Stomach (tissue), 8 donors: ENCODE measurements at regions not wholly inside any gene's neighbourhood (a gene's known extent, or its start where the extent isn't known, plus 50 kb on each side); places are given as distances from the start of the nearest gene placed in this dataset.

ENCODE experiments used
- DNase-seq, 2 donors: peaks; one replicate each; pipeline versions ENCODE4 v3.0.0 to v3.0.0-alpha.2; 2013 to 2019
- H3K27ac ChIP-seq, 5 donors: fragments of 200-600 bp in 4 of 5; sonication (generic) in 4 of 5; one replicate each; pipeline ENCODE4 v1.5.1; 2013 to 2019; ENCODE audit warnings: mild to moderate bottlenecking in 1 of 5, moderate library complexity in 1 of 5
- H3K27me3 ChIP-seq, 3 donors: fragments of 200-600 bp; sonication (generic); one replicate each; pipeline ENCODE4 v1.5.1; 2017 to 2019; ENCODE audit warnings: mixed run types in 1 of 3
- H3K36me3 ChIP-seq, 4 donors: fragments of 200-600 bp; sonication (generic); 1 replicate in 3 of 4; 2 replicates in 1 of 4; pipeline ENCODE4 v1.5.1; 2016 to 2019
- H3K4me1 ChIP-seq, 4 donors: fragments of 200-600 bp; sonication (generic); one replicate each; pipeline ENCODE4 v1.5.1; 2016 to 2019
- H3K4me3 ChIP-seq, 4 donors: fragments of 200-600 bp; sonication (generic) in 3 of 4; one replicate each; pipeline ENCODE4 v1.5.1; 2016 to 2019; ENCODE audit warnings: mild to moderate bottlenecking in 1 of 4
- H3K9me3 ChIP-seq, 4 donors: fragments of 200-600 bp; sonication (generic); one replicate each; pipeline ENCODE4 v1.5.1; 2016 to 2019
- EP300 ChIP-seq: sonication (generic); formaldehyde crosslinking; IDR thresholded peaks from one replicate; pipeline ENCODE4 v1.6.1; 2017; ENCODE audit warnings: antibody characterized with exemption
- POLR2A ChIP-seq, 4 donors: fragments of 450-650 bp; IDR thresholded peaks; one replicate each; pipeline ENCODE4 v1.6.1; 2016; ENCODE audit warnings: antibody characterized with exemption in 4 of 4, control low read depth in 2 of 4, mild to moderate bottlenecking in 1 of 4, moderate library complexity in 1 of 4
- POLR2AphosphoS5 ChIP-seq, 3 donors: sonication (generic); formaldehyde crosslinking; IDR thresholded peaks; one replicate each; pipeline ENCODE4 v1.6.1; 2016; ENCODE audit warnings: antibody characterized with exemption in 3 of 3
- WGBS, 5 donors: extraction: QIAGEN DNeasy Blood & Tissue Kit in 3 of 5; methylation state at CpG; one replicate each; pipeline versions ENCODE4 v1.1.5 to v1.1.7; 2013 to 2018; 5-methylcytosine and 5-hydroxymethylcytosine counted together
- intact Hi-C: fragments of 100-400 bp; cut with DNase I; formaldehyde crosslinking; loops from one replicate; pipeline ENCODE4 v1.15.1; 2023; ENCODE audit warnings: low total_unique reads
- TF ChIP-seq, protein P1 (sequence below), 7 experiments: fragments of 450-650 bp in 4 of 7; fragments of 200-600 bp in 3 of 7; sonication (generic) in 3 of 7; IDR thresholded peaks; one replicate each; pipeline ENCODE4 v1.5.1; 2016 to 2019; ENCODE audit warnings: antibody characterized with exemption in 7 of 7, control low read depth in 2 of 7, mild to moderate bottlenecking in 1 of 7
- donor health status: healthy with polysubstance abuse.
- donor health status: Bipolar disorder and iron deficiency.
- donor health status: healthy.

DNA sequence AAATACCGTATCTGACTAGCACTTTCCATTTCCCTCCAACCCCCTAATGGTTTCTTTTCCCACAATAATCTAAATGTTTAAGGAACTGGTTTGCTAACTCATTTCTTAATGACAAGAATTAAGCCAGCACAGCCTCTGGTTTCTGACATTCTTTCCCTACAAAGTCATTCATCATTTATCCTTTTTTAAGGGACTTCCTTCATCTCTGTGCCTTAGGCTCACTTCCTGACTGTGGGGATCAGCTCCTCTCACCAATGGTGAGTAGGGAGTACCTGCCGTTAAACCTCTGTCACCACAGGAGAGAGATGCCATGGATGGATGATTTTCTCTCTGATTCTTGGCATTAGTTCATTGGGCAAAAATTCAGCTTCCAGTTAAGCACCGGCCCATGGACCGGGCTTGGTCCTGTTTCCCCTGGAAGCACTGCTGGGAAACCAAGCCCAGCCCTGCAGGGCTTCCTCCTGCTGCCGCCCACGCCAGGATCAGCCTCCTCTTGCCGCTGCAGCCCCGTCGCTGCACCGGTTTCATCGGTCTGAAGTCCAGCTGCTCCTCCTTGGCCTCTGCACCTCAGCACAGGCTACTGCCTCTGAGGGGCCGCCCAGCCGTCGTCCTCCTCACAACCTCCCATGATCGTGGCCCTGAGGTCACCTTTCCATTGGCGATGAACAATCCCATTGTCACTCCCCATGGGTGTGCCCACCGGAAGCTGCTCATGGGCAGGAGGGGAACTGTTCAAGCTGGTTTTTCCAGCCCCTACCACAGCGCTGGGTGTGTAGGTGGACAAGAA lies 64.0 kb upstream of the ZNF516 start:
- no peak overlapping the region for H3K4me3 ChIP-seq
- peaks cover 0 to 11% (median 5%) of the 10 kb centered on the region in 4 donors for H3K4me1 ChIP-seq
- H3K27me3 ChIP-seq: peaks cover 0 to 6% (median 0%) of the 10 kb centered on the region in 3 donors
- TF ChIP-seq POLR2AphosphoS5 (IDR thresholded peaks at IDR 0.05) (no peak), EP300 (no peak), POLR2A (IDR thresholded peaks at IDR 0.05) (no peak)
- TF ChIP-seq, protein P1, sequence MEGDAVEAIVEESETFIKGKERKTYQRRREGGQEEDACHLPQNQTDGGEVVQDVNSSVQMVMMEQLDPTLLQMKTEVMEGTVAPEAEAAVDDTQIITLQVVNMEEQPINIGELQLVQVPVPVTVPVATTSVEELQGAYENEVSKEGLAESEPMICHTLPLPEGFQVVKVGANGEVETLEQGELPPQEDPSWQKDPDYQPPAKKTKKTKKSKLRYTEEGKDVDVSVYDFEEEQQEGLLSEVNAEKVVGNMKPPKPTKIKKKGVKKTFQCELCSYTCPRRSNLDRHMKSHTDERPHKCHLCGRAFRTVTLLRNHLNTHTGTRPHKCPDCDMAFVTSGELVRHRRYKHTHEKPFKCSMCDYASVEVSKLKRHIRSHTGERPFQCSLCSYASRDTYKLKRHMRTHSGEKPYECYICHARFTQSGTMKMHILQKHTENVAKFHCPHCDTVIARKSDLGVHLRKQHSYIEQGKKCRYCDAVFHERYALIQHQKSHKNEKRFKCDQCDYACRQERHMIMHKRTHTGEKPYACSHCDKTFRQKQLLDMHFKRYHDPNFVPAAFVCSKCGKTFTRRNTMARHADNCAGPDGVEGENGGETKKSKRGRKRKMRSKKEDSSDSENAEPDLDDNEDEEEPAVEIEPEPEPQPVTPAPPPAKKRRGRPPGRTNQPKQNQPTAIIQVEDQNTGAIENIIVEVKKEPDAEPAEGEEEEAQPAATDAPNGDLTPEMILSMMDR (IDR thresholded peaks at IDR 0.05): no peak
- intact Hi-C loops: no loop called here
- 41 to 55% (median 47%) methylated on average over 6 to 18 of the region's 18 CpGs for WGBS, 5 donors
- no peaks in the 10 kb centered on the region for H3K36me3 ChIP-seq
- H3K9me3 ChIP-seq: no peaks in the 10 kb centered on the region
- DNase-seq: peak in 1 of 2 donors; percentile 84
- H3K27ac ChIP-seq: no peak overlapping the region

DNA sequence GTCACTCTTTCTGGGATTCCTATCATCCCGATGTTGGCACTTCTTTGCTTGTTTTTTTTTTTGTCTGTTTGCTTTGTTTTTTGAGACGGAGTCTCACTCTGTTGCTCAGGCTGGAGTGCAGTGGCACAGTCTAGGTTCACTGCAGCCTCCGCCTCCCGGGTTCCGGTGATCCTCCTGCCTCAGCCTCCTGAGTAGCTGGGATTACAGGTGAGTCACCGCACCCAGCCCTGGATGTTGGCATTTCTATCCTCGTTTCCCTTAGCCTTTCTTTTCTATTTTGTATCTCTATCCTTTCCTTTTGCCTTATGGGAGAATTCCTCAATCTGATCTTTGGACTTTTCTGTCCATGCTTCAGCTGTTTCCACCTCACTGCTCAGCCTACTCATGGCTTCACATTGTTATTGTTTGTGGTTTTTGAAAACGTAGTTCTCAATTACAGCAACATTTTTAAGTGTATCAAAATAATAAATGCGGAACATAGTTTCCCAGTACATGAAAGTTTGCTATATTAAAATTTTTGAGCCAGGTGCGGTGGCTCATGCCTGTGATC lies 62.1 kb upstream of the ZNF516 start:
- no peak for DNase-seq
- peaks cover 0 to 11% (median 5%) of the 10 kb centered on the region in 4 donors for H3K4me1 ChIP-seq
- no peaks in the 10 kb centered on the region for H3K36me3 ChIP-seq
- intact Hi-C loops: no loop called here
- H3K27ac ChIP-seq: no peak overlapping the region
- WGBS, 5 donors: 64 to 80% (median 68%) methylated on average over 10 of the region's 10 CpGs
- H3K4me3 ChIP-seq: no peak overlapping the region
- TF ChIP-seq EP300 (no peak), POLR2A (IDR thresholded peaks at IDR 0.05) (no peak), POLR2AphosphoS5 (IDR thresholded peaks at IDR 0.05) (no peak)
- TF ChIP-seq, protein P1 (IDR thresholded peaks at IDR 0.05): no peak
- H3K9me3 ChIP-seq: no peaks in the 10 kb centered on the region
- H3K27me3 ChIP-seq: peaks cover 0 to 6% (median 0%) of the 10 kb centered on the region in 3 donors

DNA sequence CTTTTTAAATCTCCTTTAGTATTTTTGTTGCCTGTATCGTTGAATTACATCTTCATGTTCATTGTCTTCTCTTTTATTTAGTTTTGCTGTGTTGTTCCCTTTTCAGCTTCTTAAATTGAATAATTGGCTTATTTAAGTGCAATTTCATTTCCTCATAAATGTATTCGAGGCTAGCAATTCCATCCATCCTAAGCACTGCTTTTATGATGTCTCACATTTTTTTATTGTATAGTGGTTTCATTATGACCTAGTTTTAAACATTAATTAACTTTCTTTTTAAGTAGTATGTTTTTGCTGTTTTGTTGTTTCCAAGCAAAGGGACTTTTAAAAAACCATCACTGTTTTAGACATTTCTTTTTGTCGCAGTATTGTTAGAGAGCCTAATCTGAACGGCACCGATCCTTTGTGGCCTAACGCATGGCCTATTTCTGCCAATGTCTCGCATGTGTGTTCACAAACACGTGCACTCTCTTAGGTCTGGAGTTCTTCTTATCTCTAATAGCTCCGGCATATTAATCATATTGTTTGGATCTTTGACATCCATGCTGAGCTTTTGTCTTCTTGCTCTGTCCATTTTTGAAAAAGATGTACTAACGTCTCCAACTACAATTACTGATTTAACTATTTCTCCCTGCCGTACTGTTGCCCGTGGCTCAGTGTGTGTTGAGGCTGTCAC lies 59.6 kb upstream of the ZNF516 start:
- Histone ChIP-seq H3K36me3 (no peaks in the 10 kb centered on the region), H3K27ac (peak overlapping the region in 1 of 5 donors; percentile 43), H3K9me3 (no peaks in the 10 kb centered on the region), H3K4me1 (peaks cover 0 to 11% (median 5%) of the 10 kb centered on the region in 4 donors), H3K27me3 (peaks cover 0 to 6% (median 0%) of the 10 kb centered on the region in 3 donors), H3K4me3 (no peak overlapping the region)
- WGBS, 5 donors: 67 to 78% (median 76%) methylated on average over 12 of the region's 12 CpGs
- intact Hi-C loops: no loop called here
- TF ChIP-seq EP300 (no peak), POLR2A (IDR thresholded peaks at IDR 0.05) (no peak), POLR2AphosphoS5 (IDR thresholded peaks at IDR 0.05) (no peak)
- TF ChIP-seq, protein P1 (IDR thresholded peaks at IDR 0.05): no peak
- no peak for DNase-seq

DNA sequence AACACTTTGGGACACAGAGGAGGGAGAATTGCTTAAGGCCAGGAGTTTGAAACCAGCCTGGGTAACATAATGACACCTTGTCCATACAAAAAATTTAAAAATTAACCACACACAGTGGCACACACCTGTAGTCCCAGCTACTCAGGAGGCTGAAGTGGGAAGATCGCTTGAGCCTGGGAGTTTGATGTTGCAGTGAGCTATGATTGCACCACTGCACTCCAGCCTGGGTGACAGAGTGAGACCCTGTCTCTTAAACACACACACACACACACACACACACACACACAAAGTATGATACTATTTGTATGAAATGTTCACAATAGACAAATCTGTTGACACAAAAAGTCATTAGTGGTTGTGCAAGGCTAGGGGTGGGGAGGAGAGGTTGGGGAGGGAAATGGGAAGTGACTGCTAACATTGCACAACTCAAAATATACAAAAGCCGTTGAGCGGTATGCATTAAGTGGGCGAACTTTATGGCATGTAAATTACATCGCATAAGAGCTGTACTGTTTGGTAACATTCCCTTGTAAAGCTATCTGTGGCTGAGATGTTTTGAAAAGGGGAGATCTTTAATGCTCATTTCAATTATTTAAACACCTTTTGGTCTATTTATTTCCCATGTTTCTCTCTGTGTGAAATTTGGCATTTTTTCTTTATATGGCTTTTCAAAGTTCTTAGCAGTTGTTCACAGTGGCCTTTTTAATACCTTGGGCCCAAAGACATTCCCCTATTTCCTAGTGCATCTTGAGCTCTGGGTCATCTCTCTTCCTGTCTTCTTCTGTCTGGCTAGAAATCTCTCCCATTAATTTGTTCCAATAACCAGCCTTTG lies 58.9 kb upstream of the ZNF516 start:
- H3K36me3 ChIP-seq: no peaks in the 10 kb centered on the region
- intact Hi-C loops: no loop called here
- 51 to 62% (median 52%) methylated on average over 5 of the region's 5 CpGs for WGBS, 5 donors
- peak overlapping the region in 2 of 5 donors; percentile 43 to 60 for H3K27ac ChIP-seq
- H3K4me3 ChIP-seq: no peak overlapping the region
- peak in 1 of 2 donors; percentile 64 for DNase-seq
- H3K4me1 ChIP-seq: peaks cover 0 to 5% (median 2%) of the 10 kb centered on the region in 4 donors
- no peaks in the 10 kb centered on the region for H3K27me3 ChIP-seq
- TF ChIP-seq, protein P1 (IDR thresholded peaks at IDR 0.05): no peak
- no peak for TF ChIP-seq EP300
- TF ChIP-seq POLR2A (IDR thresholded peaks at IDR 0.05): no peak
- no peak for TF ChIP-seq POLR2AphosphoS5 (IDR thresholded peaks at IDR 0.05)
- H3K9me3 ChIP-seq: no peaks in the 10 kb centered on the region
